Activated naive CD8-positive, alpha-beta T cell treated with anti-CD3 and anti-CD28 coated beads, Interleukin-2, amount 50 U/mL, for 24 hours (primary cell): ENCODE measurements at regions not wholly inside any gene's neighbourhood (a gene's known extent, or its start where the extent isn't known, plus 50 kb on each side); places are given as distances from the start of the nearest gene placed in this dataset.

Experiments used
- ATAC-seq: fragments of 150-1000 bp; cut with Tn5 transposase; one replicate; pipeline ENCODE4 v1.10.0; 2021
- DNase-seq: peaks from one replicate; pipeline ENCODE4 v3.0.0; 2021
- H3K27ac Mint-ChIP-seq: one replicate; pipeline ENCODE4 v1.8.0; 2021; ENCODE audit warnings: mild to moderate bottlenecking, mixed read lengths
- H3K27me3 Mint-ChIP-seq: one replicate; pipeline ENCODE4 v1.8.0; 2021; ENCODE audit warnings: mixed read lengths
- H3K36me3 Mint-ChIP-seq: one replicate; pipeline ENCODE4 v1.8.0; 2021; ENCODE audit warnings: low read depth, mixed read lengths
- H3K4me1 Mint-ChIP-seq: one replicate; pipeline ENCODE4 v1.8.0; 2021; ENCODE audit warnings: mixed read lengths
- H3K4me3 Mint-ChIP-seq: one replicate; pipeline ENCODE4 v1.8.0; 2021; ENCODE audit warnings: mild to moderate bottlenecking, moderate library complexity, mixed read lengths
- H3K9me3 Mint-ChIP-seq: one replicate; pipeline ENCODE4 v1.8.0; 2021; ENCODE audit warnings: mixed read lengths

DNA sequence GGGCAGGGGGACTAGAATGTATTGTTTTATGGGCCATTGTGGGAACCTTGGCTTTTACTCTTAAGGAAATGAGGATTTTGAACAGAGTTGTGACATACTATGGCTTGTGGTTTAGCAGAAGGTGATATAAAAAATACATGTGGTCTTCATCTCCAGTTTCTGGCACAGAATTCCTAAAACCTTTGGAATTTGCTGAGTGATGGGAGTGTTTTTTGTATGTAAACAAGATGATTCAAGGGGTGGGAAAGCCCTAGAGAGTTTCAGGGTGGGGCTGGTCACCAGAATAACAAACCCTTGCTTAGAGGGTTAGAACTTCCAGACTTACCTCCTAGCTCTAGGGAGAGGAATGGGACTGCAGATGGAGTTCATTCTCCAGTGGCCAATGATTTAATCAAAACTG, 316.1 kb downstream of the PHKB start:
- Mint-ChIP-seq H3K9me3 (no peaks in the 10 kb centered on the region), H3K27ac (no peak overlapping the region), H3K4me1 (peaks cover 14% of the 10 kb centered on the region), H3K27me3 (peaks cover 4% of the 10 kb centered on the region), H3K36me3 (no peaks in the 10 kb centered on the region), H3K4me3 (no peak overlapping the region)
- DNase-seq: no peak
- no peak for ATAC-seq

DNA sequence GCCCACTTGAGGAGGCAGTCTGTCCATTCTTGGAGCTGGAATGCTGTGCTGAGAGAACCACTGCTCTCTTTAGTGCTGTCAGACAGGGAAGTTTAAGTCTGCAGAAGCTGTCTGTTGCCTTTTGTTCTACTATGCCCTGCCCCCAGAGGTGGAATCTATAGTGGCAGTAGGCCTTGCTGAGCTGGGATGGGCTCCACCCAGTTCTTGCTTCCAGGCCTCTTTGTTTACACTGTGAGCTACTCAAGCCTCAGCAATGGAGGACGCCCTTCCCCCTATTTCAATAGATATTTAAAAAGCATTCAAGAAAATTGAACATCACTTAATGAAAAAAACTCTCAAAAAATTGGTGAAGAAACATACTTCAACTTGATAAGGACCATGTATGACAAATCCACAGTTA, 313.5 kb downstream of the PHKB start:
- peaks cover 7% of the 10 kb centered on the region for H3K27me3 Mint-ChIP-seq
- no peak overlapping the region for H3K4me3 Mint-ChIP-seq
- H3K36me3 Mint-ChIP-seq: no peaks in the 10 kb centered on the region
- no peaks in the 10 kb centered on the region for H3K9me3 Mint-ChIP-seq
- DNase-seq: no peak
- ATAC-seq: no peak
- H3K27ac Mint-ChIP-seq: no peak overlapping the region
- H3K4me1 Mint-ChIP-seq: peaks cover 10% of the 10 kb centered on the region

DNA sequence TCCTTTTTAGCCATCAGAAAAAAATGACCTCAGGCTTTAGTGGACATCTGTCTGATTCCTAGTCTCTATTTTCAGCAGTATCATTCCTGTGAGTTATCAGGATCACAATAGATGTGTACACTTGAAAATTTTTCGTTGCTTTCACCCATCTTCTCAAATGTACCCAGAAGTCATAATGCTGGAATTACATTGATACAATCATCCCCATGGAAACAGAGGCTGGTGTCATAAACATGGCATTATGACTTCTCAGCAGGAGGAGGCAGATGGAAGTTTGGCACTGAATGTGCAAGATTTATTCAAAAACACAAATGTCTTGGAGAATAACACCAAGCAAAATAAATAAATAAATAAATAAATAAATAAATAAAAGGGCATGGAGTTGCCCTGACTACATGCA, 292.5 kb downstream of the PHKB start:
- H3K27ac Mint-ChIP-seq: no peak overlapping the region
- no peaks in the 10 kb centered on the region for H3K4me1 Mint-ChIP-seq
- H3K9me3 Mint-ChIP-seq: peaks cover 3% of the 10 kb centered on the region
- ATAC-seq (no peak), DNase-seq (no peak)
- H3K4me3 Mint-ChIP-seq: no peak overlapping the region
- peaks cover 7% of the 10 kb centered on the region for H3K27me3 Mint-ChIP-seq
- H3K36me3 Mint-ChIP-seq: no peaks in the 10 kb centered on the region
